HL-60/S4 treated with retinoic acid at 250 ng/mL for 4 days and 3 days (cell line): ENCODE measurements at regions not wholly inside any gene's neighbourhood (a gene's known extent, or its start where the extent isn't known, plus 50 kb on each side); places are given as distances from the start of the nearest gene placed in this dataset.
"Not testable (repeated sequence)": the region's sequence is repeated elsewhere in the genome, so short reads cannot be mapped to it uniquely, and the experiment has no call there.

Experiments
- in situ Hi-C: fragments of 300-500 bp; cut with MboI; formaldehyde crosslinking; loops from 2 replicates; pipeline ENCODE4 v1.7.0; 2022; ENCODE audit warnings: low sequenced_read_pairs

DNA sequence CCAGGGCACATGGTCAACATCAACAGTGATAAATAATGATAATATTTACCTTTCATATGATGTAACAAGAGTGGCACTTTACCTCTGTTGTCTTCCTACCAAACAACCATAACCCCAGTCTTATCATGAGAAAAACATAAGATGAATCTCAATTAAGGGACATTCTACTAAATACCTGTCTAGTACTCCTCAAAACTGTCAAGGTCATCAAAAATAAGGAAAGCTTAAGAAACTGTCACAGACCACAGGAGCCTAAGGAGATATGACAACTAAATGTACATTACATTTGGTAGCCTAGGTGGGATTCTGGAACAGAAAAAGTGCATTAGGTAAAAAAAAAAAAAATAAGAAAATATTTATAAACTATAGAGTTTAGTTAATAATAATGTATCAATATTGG is 118.1 kb downstream of the CCDC34 start:
- in situ Hi-C loops: no loop called here

DNA sequence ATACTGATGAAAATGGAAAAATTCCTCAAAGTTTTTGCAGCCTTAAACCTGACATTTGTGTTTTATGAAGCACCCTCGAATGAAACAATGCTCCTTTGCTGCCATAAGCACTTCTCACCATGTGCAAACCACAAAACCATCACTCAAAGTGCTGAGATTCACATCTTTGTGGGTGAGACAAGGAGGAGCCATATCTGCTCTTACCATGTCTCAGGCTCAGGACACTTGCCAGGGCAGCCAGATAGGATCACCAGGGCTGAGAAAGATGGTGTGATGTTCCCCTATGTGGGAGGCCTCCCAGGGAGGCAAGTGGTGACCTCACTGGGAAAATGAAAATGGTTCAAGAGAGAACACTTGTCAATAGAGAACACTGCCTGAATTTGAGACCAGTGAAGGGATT is 120.4 kb downstream of the CCDC34 start:
- in situ Hi-C loops: no loop called here

DNA sequence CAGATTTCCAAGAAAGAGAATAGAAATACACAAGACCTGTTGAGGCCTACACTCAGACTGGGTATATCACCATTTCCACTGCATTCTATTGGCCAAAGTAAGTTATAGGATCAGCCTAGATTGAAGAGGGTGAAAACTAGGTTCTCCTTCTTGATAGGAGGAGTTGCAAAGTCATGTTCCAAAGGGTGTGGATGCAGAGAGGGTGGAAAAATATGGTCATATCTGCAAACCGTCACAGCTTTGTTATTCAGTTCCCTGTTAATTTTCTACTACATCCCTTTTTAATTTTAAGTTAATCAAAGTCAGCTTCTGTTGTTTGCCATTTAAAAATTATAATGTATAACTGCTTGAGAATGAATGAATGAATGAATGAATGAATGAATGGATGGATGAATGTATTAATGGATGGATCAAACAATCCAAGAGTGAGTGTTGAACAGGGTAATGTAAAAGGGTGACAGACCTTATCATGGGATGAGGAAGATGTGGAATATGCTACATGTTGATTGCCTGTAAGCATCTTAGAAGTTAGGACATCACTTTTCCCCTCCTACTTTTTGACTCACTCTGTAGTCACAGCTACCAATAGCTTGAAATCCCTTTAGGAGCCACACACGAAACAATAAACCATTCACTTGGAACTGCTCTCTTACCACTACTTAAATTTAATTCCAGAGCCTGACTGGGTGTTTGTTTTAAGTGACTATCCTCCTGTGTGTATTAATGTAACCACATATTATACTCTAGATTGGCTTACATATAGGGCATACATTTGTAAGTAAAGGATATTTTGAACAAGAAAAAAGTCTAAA is 121.5 kb downstream of the CCDC34 start:
- in situ Hi-C loops: no loop called here

DNA sequence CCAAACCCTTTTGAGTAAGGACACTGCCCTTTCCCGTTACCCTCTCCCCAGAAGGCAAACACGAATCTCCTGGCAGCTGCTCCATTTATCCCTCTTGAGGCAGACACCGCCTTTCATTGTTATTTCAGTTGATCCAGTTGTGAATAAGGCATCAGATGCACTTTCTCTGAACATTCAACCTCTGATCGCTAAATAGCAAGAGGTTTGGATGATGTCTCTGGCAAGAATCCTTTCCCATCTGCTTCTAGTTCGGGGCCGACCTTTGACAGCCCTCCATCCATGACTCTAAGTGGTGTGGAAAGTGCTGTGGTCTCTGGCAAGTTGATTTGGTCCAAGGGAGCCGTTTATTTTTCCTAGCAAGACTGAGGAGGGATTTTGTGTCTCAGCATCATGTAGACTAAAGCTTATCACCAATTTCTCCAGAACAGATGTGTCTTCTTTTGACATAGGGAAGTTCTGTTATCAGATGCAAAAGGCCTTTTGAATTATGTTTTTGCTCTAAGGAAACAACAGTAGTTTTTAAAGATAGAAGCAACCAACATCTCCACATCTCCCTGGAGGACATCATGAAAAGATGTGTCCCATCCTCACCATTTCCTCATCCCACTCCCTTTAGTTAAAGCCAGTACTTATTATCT is 123.6 kb downstream of the CCDC34 start:
- in situ Hi-C loops: no loop called here

DNA sequence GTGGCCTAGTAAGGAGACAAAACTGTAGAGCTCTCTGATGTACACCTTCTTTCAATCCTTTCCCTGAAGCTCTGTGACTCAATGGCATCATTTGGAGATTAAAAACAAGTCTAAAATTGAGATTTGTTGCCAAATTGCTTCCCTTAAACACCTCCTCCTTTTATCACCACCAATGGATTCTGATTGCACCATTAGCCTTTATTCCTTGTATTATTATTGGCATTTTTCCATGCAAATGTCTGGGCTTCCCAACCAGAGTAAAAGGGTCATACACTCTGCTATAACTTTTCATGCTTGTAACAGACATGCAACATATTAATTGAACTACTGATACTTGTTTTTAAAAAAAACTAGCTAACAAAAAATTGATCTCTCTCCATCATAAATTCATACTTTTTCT is 124.2 kb downstream of the CCDC34 start:
- in situ Hi-C loops: no loop called here

DNA sequence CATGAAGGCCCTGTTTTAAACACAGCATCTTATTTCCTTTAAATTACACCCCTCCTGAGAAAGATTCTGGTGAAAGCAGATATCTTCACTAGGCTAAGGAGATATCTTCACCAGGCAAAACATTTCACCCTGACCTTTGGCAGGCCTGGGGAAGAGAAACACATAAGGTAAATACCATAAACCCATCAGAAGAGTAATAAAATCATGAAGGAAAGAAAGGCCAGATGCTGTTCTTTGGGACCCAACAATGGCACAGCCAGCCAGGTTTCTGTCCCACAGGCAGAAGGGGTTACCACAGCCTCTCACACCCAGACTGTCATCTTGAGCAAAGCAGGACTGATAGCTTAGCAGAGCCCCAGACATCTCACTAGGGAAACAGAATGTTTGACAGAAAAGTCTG is 125.4 kb downstream of the CCDC34 start:
- in situ Hi-C loops: no loop called here

DNA sequence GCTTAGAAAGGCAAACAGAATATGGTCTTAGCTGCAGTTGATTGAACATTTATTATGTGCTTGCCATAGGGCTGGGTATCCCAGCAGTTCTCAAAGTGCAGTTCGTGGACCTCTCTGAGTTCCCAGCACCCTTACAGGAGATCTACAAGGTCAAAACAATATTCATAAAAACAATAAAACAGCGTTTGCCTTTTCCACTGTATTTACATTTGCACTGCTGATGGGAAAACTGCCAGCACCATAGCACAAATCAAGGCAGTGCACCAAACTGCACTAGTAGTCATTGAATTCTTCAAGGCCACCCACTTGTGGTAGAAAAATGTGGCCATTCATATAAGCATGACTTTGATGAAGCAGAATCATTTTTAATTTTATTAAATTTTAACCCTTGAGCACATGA is 128.1 kb downstream of the CCDC34 start:
- in situ Hi-C loops: no loop called here

DNA sequence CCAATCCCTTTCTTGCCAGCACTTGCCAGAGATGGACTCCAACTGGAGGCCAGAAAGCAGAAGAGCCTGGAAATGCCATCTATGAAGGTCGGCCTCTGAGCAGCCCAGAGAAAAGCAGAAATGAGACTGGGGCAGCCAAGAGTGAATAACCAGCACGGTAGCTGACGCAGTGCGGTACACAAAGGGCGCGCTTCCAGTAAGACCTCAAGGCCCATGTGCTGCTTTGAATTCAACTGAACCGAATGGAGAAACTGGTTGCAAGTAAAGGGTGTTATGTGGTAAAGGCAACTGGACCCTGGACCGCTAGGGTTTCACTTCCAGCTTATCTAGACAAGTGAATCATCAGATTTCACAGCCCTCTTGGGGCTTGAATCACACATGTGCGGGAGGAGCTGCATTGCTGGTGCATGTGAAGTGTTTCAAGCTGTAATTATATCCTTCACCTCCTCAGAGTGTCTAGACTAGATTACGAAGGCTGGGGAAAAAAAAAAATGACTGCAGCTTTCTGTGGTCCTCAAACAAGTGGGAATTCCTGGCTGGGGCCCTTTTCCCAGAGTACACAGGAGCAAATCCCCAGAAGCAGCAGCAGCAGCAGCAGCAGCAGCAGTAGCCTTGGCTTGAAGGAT is 128.9 kb downstream of the CCDC34 start:
- in situ Hi-C loops: no loop called here

DNA sequence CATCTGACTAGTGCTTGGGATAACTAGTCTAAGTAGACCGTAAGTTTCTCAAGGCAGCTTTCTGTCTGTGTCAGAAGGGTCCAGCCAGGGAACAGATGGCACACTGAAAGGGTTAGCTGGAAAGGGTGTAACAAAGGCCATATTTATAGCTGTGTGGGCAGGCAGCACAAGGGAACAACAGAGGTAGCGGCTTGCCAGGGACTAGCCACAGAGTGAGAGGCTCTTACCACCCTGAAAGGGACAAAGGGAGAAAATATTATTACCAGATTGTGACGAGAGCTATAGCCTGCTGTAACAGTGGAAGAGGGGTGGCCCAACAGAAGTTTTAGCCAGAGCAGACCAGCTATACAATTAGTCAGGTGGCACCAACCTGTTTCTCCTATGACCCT is 129.4 kb downstream of the CCDC34 start:
- in situ Hi-C loops: no loop called here

DNA sequence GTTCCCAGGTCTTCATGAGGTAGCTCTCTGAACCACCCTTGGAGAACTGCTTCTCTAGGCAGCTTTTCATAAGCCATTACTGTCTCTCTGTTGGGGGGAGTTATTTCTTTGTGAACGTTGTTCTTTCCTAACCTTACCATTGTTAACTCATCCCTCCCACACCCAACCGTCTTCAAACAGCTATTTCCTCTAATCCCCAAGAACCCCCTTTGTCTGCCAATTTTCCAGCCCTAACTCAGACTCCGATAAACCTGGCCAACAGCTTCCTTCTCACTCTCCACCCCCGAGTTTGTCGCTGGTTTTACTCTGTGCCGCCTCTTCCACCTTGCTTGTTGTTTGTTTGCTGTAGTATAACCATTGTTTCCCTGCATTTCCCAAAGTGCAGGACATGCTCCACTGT is 131.5 kb downstream of the CCDC34 start:
- in situ Hi-C loops: no loop called here

DNA sequence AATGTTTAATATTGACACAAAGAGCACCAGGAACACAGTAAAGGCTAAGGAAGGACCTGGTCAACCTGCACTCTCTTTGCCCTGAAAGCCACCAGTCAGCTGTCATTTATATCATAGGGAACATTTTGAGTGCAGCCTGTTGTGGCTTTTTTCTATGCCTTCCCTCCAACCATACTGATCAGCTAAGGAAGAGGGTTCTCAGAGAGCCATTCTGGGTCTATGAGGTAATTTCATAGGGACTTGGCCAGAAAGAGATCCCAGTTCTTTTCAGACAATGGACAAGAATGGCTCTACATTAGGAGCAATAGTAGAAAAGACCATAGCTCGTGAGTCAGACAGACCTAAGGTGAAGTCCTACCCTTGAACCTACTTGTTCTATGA is 132.8 kb downstream of the CCDC34 start:
- in situ Hi-C loops: no loop called here

DNA sequence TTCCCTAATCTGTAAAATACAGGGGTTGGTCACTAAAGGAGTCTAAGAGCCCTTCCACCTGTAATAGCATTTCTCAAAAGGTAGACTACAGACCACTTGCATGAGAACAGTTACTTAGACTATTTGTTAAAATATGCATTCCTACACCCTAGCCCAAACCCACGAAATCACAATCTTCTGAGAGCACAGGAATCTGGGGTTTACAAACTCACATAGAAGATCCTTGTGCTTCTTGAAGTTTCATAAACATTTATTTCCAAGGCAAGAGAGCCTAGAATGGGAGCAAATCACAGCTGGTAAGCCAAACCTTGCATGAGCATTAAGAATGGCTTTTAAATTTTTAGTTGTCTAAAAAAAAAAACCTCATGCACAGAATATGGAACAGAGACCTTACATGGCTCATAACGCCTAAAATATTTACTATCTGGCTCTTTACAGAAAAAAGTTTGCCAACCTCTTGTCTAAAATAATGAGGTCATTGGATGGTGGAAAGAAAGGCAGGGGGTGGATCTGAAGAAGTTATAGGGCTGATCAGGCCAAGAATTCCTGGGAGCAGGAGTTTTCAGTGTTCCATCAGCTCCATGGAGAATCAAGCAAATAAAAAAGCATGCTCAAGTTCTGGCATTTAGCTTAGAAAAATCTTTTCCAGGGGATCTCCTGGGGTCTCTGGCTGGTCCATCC is 133.4 kb downstream of the CCDC34 start:
- in situ Hi-C loops: no loop called here

DNA sequence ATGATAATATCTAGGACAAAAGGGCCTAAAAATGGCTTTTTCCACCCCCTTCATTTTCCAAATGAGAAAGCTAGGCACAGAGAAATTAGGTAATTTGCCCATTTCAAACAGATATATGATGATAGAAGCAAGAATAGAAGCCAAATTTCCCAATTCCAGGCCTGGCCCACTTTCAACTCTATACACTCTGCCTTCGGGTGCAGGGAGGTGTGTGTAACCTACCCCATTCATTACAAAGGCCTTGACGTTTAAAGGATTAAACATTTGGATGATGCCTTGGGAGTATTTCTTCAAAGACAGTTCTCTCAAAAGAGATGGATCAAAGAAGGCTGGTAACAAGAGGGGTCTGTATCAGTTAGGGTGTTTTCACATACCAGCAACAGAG is 134.1 kb downstream of the CCDC34 start:
- in situ Hi-C loops: no loop called here

DNA sequence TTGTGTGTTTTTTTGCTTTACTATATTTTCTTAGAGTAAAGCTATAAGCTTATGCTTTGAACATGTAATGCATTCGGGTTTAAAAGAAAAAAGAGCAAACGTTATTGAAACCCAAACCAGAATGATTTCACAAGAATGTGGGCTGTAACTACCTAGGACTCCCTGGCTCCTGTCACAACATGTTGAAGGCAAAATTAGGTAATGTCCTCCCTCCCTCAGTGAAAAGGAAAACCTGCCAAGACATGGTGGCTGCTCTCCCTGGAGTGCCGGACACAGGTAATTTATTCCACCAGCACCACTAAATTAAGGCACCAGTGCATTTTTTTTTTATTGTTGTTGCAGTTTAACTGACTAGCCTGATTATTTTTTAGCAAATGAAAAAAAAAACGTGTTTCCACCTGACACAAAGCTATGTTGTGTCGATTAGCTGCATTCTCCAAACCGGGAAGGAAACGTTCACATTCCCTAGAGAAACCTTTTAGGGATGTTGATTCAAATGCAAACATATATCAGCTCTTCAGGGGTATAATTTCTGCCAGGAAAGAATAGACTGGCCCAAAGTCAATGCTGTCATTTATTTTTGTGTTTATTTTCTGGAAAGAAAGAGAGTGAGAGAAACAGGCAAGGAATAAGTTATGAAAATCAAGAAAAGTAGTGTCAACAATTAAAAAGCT is 134.6 kb downstream of the CCDC34 start:
- in situ Hi-C loops: no loop called here

DNA sequence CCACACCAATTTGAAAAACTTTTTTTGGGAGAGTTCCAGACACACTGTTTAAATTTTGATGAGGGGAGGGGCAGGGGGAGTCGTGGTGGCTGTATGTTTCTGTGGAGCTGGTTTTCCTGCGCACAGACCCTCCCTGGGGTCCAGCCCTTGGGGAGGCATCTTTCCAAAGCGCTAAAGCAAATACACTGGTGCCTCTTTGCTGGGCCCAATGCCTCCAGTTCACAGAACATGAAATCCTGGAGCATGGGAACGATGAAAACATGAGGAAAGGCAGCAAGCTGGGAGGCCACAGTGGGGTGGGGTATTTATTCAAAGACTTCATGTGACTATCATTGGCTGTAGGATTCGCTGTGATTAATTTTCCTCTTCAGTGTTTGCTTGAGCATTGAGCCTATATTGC is 135.3 kb downstream of the CCDC34 start:
- in situ Hi-C loops: no loop called here

DNA sequence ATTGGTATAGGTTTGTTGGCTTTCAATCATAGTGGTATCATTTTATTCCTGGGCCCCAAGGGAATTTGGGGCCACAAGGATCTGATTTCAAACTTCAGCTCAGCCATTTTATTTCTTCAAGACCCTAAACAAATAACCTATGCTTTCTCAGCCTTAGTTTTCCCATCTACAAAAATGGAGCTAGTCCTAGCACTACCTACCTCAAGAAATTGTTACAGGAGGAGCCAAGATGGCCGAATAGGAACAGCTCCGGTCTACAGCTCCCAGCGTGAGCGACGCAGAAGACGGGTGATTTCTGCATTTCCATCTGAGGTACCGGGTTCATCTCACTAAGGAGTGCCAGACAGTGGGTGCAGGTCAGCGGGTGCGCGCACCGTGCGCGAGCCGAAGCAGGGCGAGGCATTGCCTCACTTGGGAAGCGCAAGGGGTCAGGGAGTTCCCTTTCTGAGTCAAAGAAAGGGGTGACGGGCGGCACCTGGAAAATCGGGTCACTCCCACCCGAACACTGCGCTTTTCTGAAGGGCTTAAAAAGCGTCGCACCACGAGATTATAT is 143.5 kb downstream of the CCDC34 start:
- in situ Hi-C loops: not testable (repeated sequence)

DNA sequence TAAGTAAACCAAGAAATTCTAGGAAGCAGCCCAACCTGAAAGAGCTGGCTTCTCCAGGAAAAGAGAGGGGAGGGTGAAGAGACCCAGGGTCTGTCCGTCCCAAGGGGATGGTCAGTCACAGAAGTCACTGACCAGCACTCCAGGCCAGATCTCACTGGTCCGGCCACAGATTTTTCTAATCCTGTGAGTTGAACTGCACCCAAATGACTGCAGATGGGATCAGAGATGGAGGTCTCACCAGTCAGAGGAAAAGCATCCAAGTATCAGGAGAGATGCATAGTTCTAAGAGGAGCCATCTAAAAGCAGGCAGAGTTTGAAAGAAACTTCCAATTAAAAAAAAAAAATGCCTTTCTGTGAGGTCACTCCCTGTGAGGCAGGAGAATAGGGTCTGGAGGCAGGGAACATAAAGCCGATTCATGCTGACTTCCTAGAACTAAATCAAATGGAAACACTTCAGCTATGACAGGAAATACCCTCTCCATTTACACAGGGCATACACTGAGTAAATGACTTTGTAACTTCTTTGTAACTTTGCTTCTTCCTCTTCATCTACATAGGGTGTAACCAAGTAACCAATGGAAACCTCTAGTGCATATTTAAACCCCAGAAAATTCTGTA is 144.5 kb downstream of the CCDC34 start:
- in situ Hi-C loops: no loop called here

DNA sequence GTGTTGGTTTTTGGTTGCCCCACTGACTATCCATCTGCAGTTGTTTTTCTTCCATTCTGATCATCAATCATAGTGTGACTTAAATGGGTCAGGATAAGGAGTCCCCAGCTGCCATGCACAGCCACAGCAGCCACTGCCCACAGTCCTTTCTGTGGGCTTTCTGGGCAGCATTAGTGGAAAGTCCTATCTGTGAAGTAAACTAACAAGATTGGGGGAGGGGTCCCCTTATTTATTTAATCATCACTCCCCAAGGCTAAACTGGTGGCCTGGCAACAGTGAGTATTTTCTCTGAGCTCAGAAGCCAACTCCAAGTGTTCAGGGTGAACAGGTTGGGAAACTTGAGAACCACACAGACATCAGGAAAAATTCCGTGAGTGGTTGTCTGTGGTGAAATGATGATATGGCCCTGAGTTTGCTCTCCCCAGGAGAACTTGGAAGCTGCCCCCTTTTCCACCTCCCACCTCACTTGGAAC is 145.0 kb downstream of the CCDC34 start:
- in situ Hi-C loops: no loop called here

DNA sequence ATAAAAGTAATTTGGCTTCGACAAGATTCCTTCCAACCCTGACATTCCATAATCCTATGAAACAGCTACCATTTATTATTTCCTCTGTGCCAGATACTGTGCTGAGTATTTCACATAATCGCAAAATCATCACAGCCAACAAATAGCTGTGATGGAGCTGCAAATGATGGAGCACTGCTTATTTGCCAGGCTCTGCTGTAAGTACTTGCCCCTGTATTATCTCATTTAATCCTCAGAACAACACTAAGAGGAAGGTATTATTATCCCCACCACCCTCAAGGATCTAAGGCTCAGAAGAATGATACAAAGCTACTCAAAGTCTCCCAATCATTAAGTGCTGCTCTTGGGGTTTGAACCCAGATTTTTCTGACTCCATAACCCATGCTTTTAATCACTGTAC is 145.5 kb downstream of the CCDC34 start:
- in situ Hi-C loops: no loop called here
